Mesothelial cell of epicardium (in vitro differentiated cells): ENCODE measurements at regions not wholly inside any gene's neighbourhood (a gene's known extent, or its start where the extent isn't known, plus 50 kb on each side); places are given as distances from the start of the nearest gene placed in this dataset.

Experiments
- DNase-seq, 2 experiments: peaks; one replicate each; pipeline ENCODE4 v3.0.0; 2021; ENCODE audit warnings: low spot score in 2 of 2; ENCODE audit not compliant: unreplicated experiment in 2 of 2
- H3K27ac Mint-ChIP-seq: 2 replicates; pipeline ENCODE4 v1.8.0; 2021; ENCODE audit warnings: mixed read lengths
- H3K27me3 Mint-ChIP-seq: 2 replicates; pipeline ENCODE4 v1.8.0; 2021; ENCODE audit warnings: low read depth, mixed read lengths
- H3K36me3 Mint-ChIP-seq: 2 replicates; pipeline ENCODE4 v1.8.0; 2021; ENCODE audit warnings: mixed read lengths
- H3K4me1 Mint-ChIP-seq: 2 replicates; pipeline ENCODE4 v1.8.0; 2021; ENCODE audit warnings: mixed read lengths
- H3K4me3 Mint-ChIP-seq: 2 replicates; pipeline ENCODE4 v1.8.0; 2021; ENCODE audit warnings: mild to moderate bottlenecking, moderate library complexity, mixed read lengths
- H3K9me3 Mint-ChIP-seq: 2 replicates; pipeline ENCODE4 v1.8.0; 2021; ENCODE audit warnings: mixed read lengths
- CTCF ChIP-seq: fragments of 200-600 bp; sonication (generic); IDR thresholded peaks from one replicate; pipeline ENCODE4 v1.5.0; 2021; ENCODE audit warnings: antibody characterized with exemption; ENCODE audit not compliant: unreplicated experiment

GRCh38 chr14:89056394-89056793 lies 231.9 kb downstream of the TTC8 start:
- H3K27ac Mint-ChIP-seq, result no peak overlapping the region
- no peaks in the 10 kb centered on the region for H3K4me1 Mint-ChIP-seq
- no peaks in the 10 kb centered on the region for H3K36me3 Mint-ChIP-seq
- no peak for TF ChIP-seq CTCF
- no peak overlapping the region for H3K4me3 Mint-ChIP-seq
- H3K27me3 Mint-ChIP-seq, result no peaks in the 10 kb centered on the region
- peaks cover 34% of the 10 kb centered on the region for H3K9me3 Mint-ChIP-seq
- DNase-seq, result no peak

- Mint-ChIP-seq H3K4me1 (no peaks in the 10 kb centered on the region), H3K4me3 (no peak overlapping the region), H3K36me3 (no peaks in the 10 kb centered on the region), H3K27ac (no peak overlapping the region), H3K27me3 (no peaks in the 10 kb centered on the region), H3K9me3 (peaks cover 26% of the 10 kb centered on the region)
- no peak for TF ChIP-seq CTCF
- no peak for DNase-seq
Observed at GRCh38 chr14:89058697-89059096, 234.2 kb downstream of the TTC8 start.

GRCh38 chr14:89060191-89060590 lies 235.7 kb downstream of the TTC8 start:
- no peaks in the 10 kb centered on the region for H3K27me3 Mint-ChIP-seq
- peaks cover 26% of the 10 kb centered on the region for H3K9me3 Mint-ChIP-seq
- no peak overlapping the region for H3K4me3 Mint-ChIP-seq
- TF ChIP-seq CTCF, result no peak
- H3K27ac Mint-ChIP-seq, result no peak overlapping the region
- no peaks in the 10 kb centered on the region for H3K36me3 Mint-ChIP-seq
- DNase-seq, result no peak
- H3K4me1 Mint-ChIP-seq, result no peaks in the 10 kb centered on the region

GRCh38 chr14:89061696-89062095 lies 237.2 kb downstream of the TTC8 start:
- TF ChIP-seq CTCF, result no peak
- H3K27ac Mint-ChIP-seq, result no peak overlapping the region
- H3K36me3 Mint-ChIP-seq, result no peaks in the 10 kb centered on the region
- no peaks in the 10 kb centered on the region for H3K27me3 Mint-ChIP-seq
- H3K4me3 Mint-ChIP-seq, result no peak overlapping the region
- peaks cover 4% of the 10 kb centered on the region for H3K4me1 Mint-ChIP-seq
- H3K9me3 Mint-ChIP-seq, result peaks cover 26% of the 10 kb centered on the region
- DNase-seq, result no peak

- no peak for DNase-seq
- Mint-ChIP-seq H3K36me3 (no peaks in the 10 kb centered on the region), H3K27me3 (no peaks in the 10 kb centered on the region), H3K4me1 (peaks cover 5% of the 10 kb centered on the region), H3K4me3 (no peak overlapping the region), H3K9me3 (peaks cover 7% of the 10 kb centered on the region), H3K27ac (peak overlapping the region; percentile 43)
- TF ChIP-seq CTCF, result no peak
Observed at GRCh38 chr14:89065879-89066278, 241.4 kb downstream of the TTC8 start.

GRCh38 chr14:89067293-89067972 lies 243.0 kb downstream of the TTC8 start:
- H3K27me3 Mint-ChIP-seq, result no peaks in the 10 kb centered on the region
- peaks cover 5% of the 10 kb centered on the region for H3K4me1 Mint-ChIP-seq
- H3K27ac Mint-ChIP-seq, result no peak overlapping the region
- no peak overlapping the region for H3K4me3 Mint-ChIP-seq
- DNase-seq, result no peak
- H3K36me3 Mint-ChIP-seq, result no peaks in the 10 kb centered on the region
- no peak for TF ChIP-seq CTCF
- H3K9me3 Mint-ChIP-seq, result peaks cover 7% of the 10 kb centered on the region
